ENCODE measurements at regions not wholly inside any gene's neighbourhood (a gene's known extent, or its start where the extent isn't known, plus 50 kb on each side); places are given as distances from the start of the nearest gene placed in this dataset.
A peak's percentile ranks its signal among the peaks of the same experiment; 100 is the strongest.

GRCh38 chr22:27487600-27488452 lies 313.7 kb downstream of the MN1 start:
- Histone ChIP-seq H3K4me3 (no peak overlapping the region), H3K4me1 (peaks cover 7% of the 10 kb centered on the region), H3K36me3 (no peaks in the 10 kb centered on the region), H3K27ac (replicated peaks) (no peak overlapping the region), H3K27me3 (ENCODE audit: low read depth) (peaks cover 83% of the 10 kb centered on the region), H3K9me3 (replicated peaks) (peaks cover 16% of the 10 kb centered on the region)
- no peak for TF ChIP-seq CTCF (IDR thresholded peaks at IDR 0.05; ENCODE audit: borderline replicate concordance)
- no peak for DNase-seq
- intact Hi-C loops (cut with micrococcal nuclease): no loop called here

- H3K4me1 ChIP-seq: peaks cover 7% of the 10 kb centered on the region
- no peak for DNase-seq
- no peak overlapping the region for H3K27ac ChIP-seq (replicated peaks)
- peak; percentile 38 for TF ChIP-seq CTCF (IDR thresholded peaks at IDR 0.05; ENCODE audit: borderline replicate concordance)
- peaks cover 77% of the 10 kb centered on the region for H3K27me3 ChIP-seq (ENCODE audit: low read depth)
- intact Hi-C loops (cut with micrococcal nuclease): no loop called here
- H3K4me3 ChIP-seq: no peak overlapping the region
- no peaks in the 10 kb centered on the region for H3K36me3 ChIP-seq
- peaks cover 17% of the 10 kb centered on the region for H3K9me3 ChIP-seq (replicated peaks)
Measured at GRCh38 chr22:27488456-27489177, 312.9 kb downstream of the MN1 start.

GRCh38 chr22:27489178-27489675 lies 312.3 kb downstream of the MN1 start:
- intact Hi-C loops (cut with micrococcal nuclease): no loop called here
- Histone ChIP-seq H3K4me3 (no peak overlapping the region), H3K27me3 (ENCODE audit: low read depth) (peaks cover 74% of the 10 kb centered on the region), H3K4me1 (peaks cover 7% of the 10 kb centered on the region), H3K9me3 (replicated peaks) (peaks cover 17% of the 10 kb centered on the region), H3K36me3 (no peaks in the 10 kb centered on the region), H3K27ac (replicated peaks) (no peak overlapping the region)
- no peak for DNase-seq
- TF ChIP-seq CTCF (IDR thresholded peaks at IDR 0.05; ENCODE audit: borderline replicate concordance): no peak

- no peak for DNase-seq
- Histone ChIP-seq H3K27me3 (ENCODE audit: low read depth) (peaks cover 70% of the 10 kb centered on the region), H3K36me3 (no peaks in the 10 kb centered on the region), H3K9me3 (replicated peaks) (peaks cover 17% of the 10 kb centered on the region), H3K4me1 (peaks cover 7% of the 10 kb centered on the region), H3K4me3 (no peak overlapping the region), H3K27ac (replicated peaks) (no peak overlapping the region)
- TF ChIP-seq CTCF (IDR thresholded peaks at IDR 0.05; ENCODE audit: borderline replicate concordance): no peak
- intact Hi-C loops (cut with micrococcal nuclease): no loop called here
Measured at GRCh38 chr22:27490080-27490479, 311.5 kb downstream of the MN1 start.

GRCh38 chr22:27491888-27492287 lies 309.7 kb downstream of the MN1 start:
- no peak overlapping the region for H3K4me3 ChIP-seq
- no peak for DNase-seq
- no peak for TF ChIP-seq CTCF (IDR thresholded peaks at IDR 0.05; ENCODE audit: borderline replicate concordance)

More at GRCh38 chr22:27491888-27492287, 309.7 kb downstream of the MN1 start:
- Histone ChIP-seq H3K27ac (replicated peaks) (no peak overlapping the region), H3K36me3 (no peaks in the 10 kb centered on the region), H3K4me1 (peaks cover 7% of the 10 kb centered on the region), H3K27me3 (ENCODE audit: low read depth) (peaks cover 52% of the 10 kb centered on the region), H3K9me3 (replicated peaks) (peaks cover 11% of the 10 kb centered on the region)
- intact Hi-C loops (cut with micrococcal nuclease): no loop called here

All from left ventricle myocardium inferior (tissue), 1 donor.